ENCODE measurements at regions not wholly inside any gene's neighbourhood (a gene's known extent, or its start where the extent isn't known, plus 50 kb on each side); places are given as distances from the start of the nearest gene placed in this dataset.
A peak's percentile ranks its signal among the peaks of the same experiment; 100 is the strongest.

DNA sequence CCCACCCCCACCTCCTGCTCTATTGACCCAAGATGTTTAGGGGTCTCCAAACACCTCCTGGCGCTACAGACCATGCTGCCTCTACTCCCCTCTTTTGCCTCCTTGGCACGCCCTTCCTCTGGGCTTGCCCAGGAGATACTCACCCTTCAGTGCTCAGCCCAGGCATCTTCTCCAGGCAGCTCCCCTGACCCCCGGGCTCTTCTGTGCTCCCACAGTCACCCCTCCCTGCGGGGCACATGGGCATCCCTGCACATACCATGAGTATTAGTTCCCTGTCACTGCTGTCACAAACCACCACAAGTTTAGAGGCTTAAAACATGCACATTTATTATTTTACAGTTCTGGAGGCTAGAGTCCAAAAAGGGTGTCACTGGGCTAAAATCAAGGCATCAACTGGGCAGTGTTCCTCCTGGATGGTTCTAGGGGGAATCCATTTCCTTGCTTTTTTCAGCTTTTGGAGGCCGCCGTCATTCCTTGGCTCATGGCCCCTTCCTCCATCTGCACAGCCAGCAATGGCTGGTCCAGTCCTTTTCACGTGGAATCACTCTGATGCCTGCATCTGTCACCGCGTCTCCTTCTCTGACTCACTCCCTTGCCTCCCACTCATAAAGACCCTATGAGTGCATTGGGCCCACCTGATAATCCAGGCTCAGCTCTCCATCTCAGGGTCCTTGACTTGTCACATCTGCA, 230.4 kb upstream of the COPS8 start:
- Histone ChIP-seq H2AK5ac (ENCODE audit: low read length) (peak overlapping the region; percentile 86), H3K4ac (ENCODE audit: low read depth, low read length) (peak overlapping the region; percentile 6), H3K9me3 (ENCODE audit: insufficient read depth, low read depth, low read length) (peaks cover 2% of the 10 kb centered on the region), H4K12ac (ENCODE audit: low read depth, low read length) (no peak overlapping the region), H4K8ac (ENCODE audit: low read depth, low read length) (peak overlapping the region; percentile 27), H3K79me2 (ENCODE audit: control insufficient read depth, insufficient read depth, low read length, poor library complexity) (peaks cover 3% of the 10 kb centered on the region), H3K4me3 (ENCODE audit: low read depth, low read length) (peak overlapping the region; percentile 39), H3K18ac (ENCODE audit: low read length) (peak overlapping the region; percentile 79), H3K79me1 (ENCODE audit: low read length) (peaks cover 46% of the 10 kb centered on the region), H2AFZ (ENCODE audit: insufficient read depth, low read length, poor library complexity) (no peak overlapping the region), H3K27ac (ENCODE audit: low read depth, low read length) (peak overlapping the region; percentile 48), H4K91ac (ENCODE audit: low read depth, low read length) (peak overlapping the region; percentile 15), H3K36me3 (ENCODE audit: control insufficient read depth in 1 of 2, insufficient read depth in 2 of 2, low read length in 2 of 2) (no peaks in the 10 kb centered on the region), H3K9ac (ENCODE audit: low read length) (no peak overlapping the region), H3K4me2 (ENCODE audit: low read length) (no peak overlapping the region), H2BK12ac (ENCODE audit: low read length) (peak overlapping the region; percentile 92), H3K23ac (ENCODE audit: low read length) (no peak overlapping the region), H2BK5ac (ENCODE audit: low read depth, low read length, poor library complexity) (peak overlapping the region; percentile 11), H3K4me1 (ENCODE audit: control insufficient read depth in 1 of 2, insufficient read depth in 2 of 2, low read length in 2 of 2) (peaks cover 34 to 50% of the 10 kb centered on the region in 2 experiments), H3K27me3 (ENCODE audit: insufficient read depth, low read length) (no peaks in the 10 kb centered on the region), H3K14ac (ENCODE audit: low read length) (peak overlapping the region; percentile 47), H2BK120ac (ENCODE audit: insufficient read depth, low read length, poor library complexity) (peak overlapping the region; percentile 70)
- no CpG with 5 or more reads among the region's 9 CpGs for WGBS (ENCODE audit: extremely low coverage, insufficient coverage, insufficient read length)
- DNase-seq = no peak

DNA sequence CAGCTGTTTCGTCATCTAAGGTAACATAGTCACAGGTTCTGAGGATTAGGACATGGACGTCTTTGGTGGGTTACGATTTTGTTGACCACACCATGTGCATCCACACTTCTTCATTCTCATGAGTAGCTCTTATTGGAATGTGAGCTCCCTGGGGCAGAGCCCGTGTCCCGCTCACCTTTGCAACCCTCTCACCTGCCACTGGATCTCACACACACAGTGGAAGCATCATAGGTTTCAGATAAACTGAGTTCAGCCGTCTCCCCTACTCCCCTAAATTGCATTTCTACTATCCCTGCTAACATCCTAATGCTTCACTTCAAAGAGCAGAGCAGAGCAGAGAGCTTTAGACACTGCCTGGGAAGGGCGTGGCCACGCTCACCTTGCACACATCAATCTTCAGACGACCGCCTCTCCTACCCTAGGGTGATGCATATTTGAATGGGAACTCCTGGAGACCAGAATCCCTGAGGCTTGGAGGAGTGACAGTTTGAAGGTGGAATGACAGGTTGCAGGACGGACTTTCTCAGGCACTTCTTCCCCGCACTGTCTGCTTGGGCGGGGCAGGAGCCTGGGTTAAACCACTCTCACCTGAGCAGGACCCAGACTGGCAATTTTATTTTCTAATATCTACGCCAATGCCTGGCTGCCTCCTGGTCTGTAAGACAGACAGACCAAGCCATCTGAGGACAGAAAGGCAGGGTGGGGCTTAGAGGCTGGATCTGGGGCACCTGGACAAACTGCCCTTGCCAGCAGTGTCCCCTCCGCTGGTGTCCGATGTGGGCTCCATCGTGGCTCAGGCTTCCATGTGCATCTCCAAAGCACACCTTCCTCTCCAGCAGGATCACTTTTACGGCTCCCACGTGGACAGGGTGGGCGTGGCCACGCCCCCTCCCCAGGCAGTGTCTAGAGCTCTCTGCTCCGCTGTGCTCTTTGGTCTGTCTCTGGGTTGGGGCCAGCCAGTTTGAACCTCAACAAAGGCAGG, 229.5 kb upstream of the COPS8 start:
- H3K23ac ChIP-seq (ENCODE audit: low read length) = no peak overlapping the region
- H3K4me2 ChIP-seq (ENCODE audit: low read length) = peak overlapping the region; percentile 42
- peak; percentile 67 to 86 for DNase-seq
- peak overlapping the region; percentile 80 for H4K8ac ChIP-seq (ENCODE audit: low read depth, low read length)
- no peak overlapping the region for H3K9ac ChIP-seq (ENCODE audit: low read length)
- H3K18ac ChIP-seq (ENCODE audit: low read length) = peak overlapping the region; percentile 82
- H2BK5ac ChIP-seq (ENCODE audit: low read depth, low read length, poor library complexity) = peak overlapping the region; percentile 94
- H4K91ac ChIP-seq (ENCODE audit: low read depth, low read length) = peak overlapping the region; percentile 96
- no peak overlapping the region for H3K4me3 ChIP-seq (ENCODE audit: low read depth, low read length)
- H2AK5ac ChIP-seq (ENCODE audit: low read length) = peak overlapping the region; percentile 49
- H3K27ac ChIP-seq (ENCODE audit: low read depth, low read length) = peak overlapping the region; percentile 93
- peak overlapping the region; percentile 66 for H3K4ac ChIP-seq (ENCODE audit: low read depth, low read length)
- no peaks in the 10 kb centered on the region for H3K27me3 ChIP-seq (ENCODE audit: insufficient read depth, low read length)
- H3K4me1 ChIP-seq (ENCODE audit: control insufficient read depth in 1 of 2, insufficient read depth in 2 of 2, low read length in 2 of 2) = peaks cover 36 to 50% of the 10 kb centered on the region in 2 experiments
- H2BK120ac ChIP-seq (ENCODE audit: insufficient read depth, low read length, poor library complexity) = peak overlapping the region; percentile 89
- peaks cover 49% of the 10 kb centered on the region for H3K79me1 ChIP-seq (ENCODE audit: low read length)
- H3K79me2 ChIP-seq (ENCODE audit: control insufficient read depth, insufficient read depth, low read length, poor library complexity) = peaks cover 3% of the 10 kb centered on the region
- H4K12ac ChIP-seq (ENCODE audit: low read depth, low read length) = peak overlapping the region; percentile 5
- no peaks in the 10 kb centered on the region for H3K36me3 ChIP-seq (ENCODE audit: control insufficient read depth in 1 of 2, insufficient read depth in 2 of 2, low read length in 2 of 2)
- peak overlapping the region; percentile 61 for H2BK12ac ChIP-seq (ENCODE audit: low read length)
- peak overlapping the region; percentile 56 for H2AFZ ChIP-seq (ENCODE audit: insufficient read depth, low read length, poor library complexity)
- no CpG with 5 or more reads among the region's 22 CpGs for whole genome bisulfite sequencing (ENCODE audit: extremely low coverage, insufficient coverage, insufficient read length)
- peaks cover 2% of the 10 kb centered on the region for H3K9me3 ChIP-seq (ENCODE audit: insufficient read depth, low read depth, low read length)
- peak overlapping the region; percentile 66 for H3K14ac ChIP-seq (ENCODE audit: low read length)

DNA sequence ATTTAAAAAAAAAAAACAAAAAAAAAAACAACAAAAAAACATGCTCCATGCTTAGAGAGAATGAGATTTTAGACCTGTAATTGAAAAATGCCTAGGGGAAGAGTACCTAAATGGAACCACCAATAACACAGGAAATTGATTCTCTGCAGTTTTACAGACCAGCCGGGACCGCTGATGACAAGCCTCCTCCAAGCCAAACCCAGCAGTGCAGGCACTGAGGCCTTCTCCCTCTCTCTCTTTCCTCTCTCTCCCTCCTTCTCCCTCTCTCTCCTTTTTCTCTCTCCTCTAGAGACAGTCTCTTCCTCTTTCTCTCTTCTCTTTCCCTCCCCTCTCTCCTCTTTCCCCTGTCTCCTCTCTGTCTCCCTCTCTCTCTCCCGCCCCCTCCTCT, 228.8 kb upstream of the COPS8 start:
- peak overlapping the region; percentile 47 for H2BK120ac ChIP-seq (ENCODE audit: insufficient read depth, low read length, poor library complexity)
- H3K23ac ChIP-seq (ENCODE audit: low read length) = no peak overlapping the region
- no CpG with 5 or more reads among the region's 3 CpGs for WGBS (ENCODE audit: extremely low coverage, insufficient coverage, insufficient read length)
- peak overlapping the region; percentile 25 for H3K4me2 ChIP-seq (ENCODE audit: low read length)
- H4K12ac ChIP-seq (ENCODE audit: low read depth, low read length) = no peak overlapping the region
- no peak overlapping the region for H2AFZ ChIP-seq (ENCODE audit: insufficient read depth, low read length, poor library complexity)
- H3K18ac ChIP-seq (ENCODE audit: low read length) = no peak overlapping the region
- H3K4me3 ChIP-seq (ENCODE audit: low read depth, low read length) = no peak overlapping the region
- H2AK5ac ChIP-seq (ENCODE audit: low read length) = no peak overlapping the region
- H2BK12ac ChIP-seq (ENCODE audit: low read length) = no peak overlapping the region
- H3K9ac ChIP-seq (ENCODE audit: low read length) = no peak overlapping the region
- H3K27ac ChIP-seq (ENCODE audit: low read depth, low read length) = peak overlapping the region; percentile 93
- no peak for DNase-seq
- no peaks in the 10 kb centered on the region for H3K27me3 ChIP-seq (ENCODE audit: insufficient read depth, low read length)
- H4K91ac ChIP-seq (ENCODE audit: low read depth, low read length) = peak overlapping the region; percentile 96
- H2BK5ac ChIP-seq (ENCODE audit: low read depth, low read length, poor library complexity) = peak overlapping the region; percentile 94
- H3K79me2 ChIP-seq (ENCODE audit: control insufficient read depth, insufficient read depth, low read length, poor library complexity) = peaks cover 3% of the 10 kb centered on the region
- peaks cover 2% of the 10 kb centered on the region for H3K9me3 ChIP-seq (ENCODE audit: insufficient read depth, low read depth, low read length)
- H4K8ac ChIP-seq (ENCODE audit: low read depth, low read length) = no peak overlapping the region
- H3K14ac ChIP-seq (ENCODE audit: low read length) = peak overlapping the region; percentile 51
- H3K79me1 ChIP-seq (ENCODE audit: low read length) = peaks cover 52% of the 10 kb centered on the region
- no peaks in the 10 kb centered on the region for H3K36me3 ChIP-seq (ENCODE audit: control insufficient read depth in 1 of 2, insufficient read depth in 2 of 2, low read length in 2 of 2)
- H3K4ac ChIP-seq (ENCODE audit: low read depth, low read length) = no peak overlapping the region
- peaks cover 37 to 54% of the 10 kb centered on the region in 2 experiments for H3K4me1 ChIP-seq (ENCODE audit: control insufficient read depth in 1 of 2, insufficient read depth in 2 of 2, low read length in 2 of 2)

GRCh38 chr2:236857246-236857645, 228.4 kb upstream of the COPS8 start:
- Histone ChIP-seq H3K79me2 (ENCODE audit: control insufficient read depth, insufficient read depth, low read length, poor library complexity) (peaks cover 3% of the 10 kb centered on the region), H3K4me2 (ENCODE audit: low read length) (peak overlapping the region; percentile 17), H3K23ac (ENCODE audit: low read length) (no peak overlapping the region), H3K79me1 (ENCODE audit: low read length) (peaks cover 53% of the 10 kb centered on the region), H2BK12ac (ENCODE audit: low read length) (peak overlapping the region; percentile 47), H3K9ac (ENCODE audit: low read length) (no peak overlapping the region), H3K27me3 (ENCODE audit: insufficient read depth, low read length) (no peaks in the 10 kb centered on the region), H4K12ac (ENCODE audit: low read depth, low read length) (no peak overlapping the region), H2BK5ac (ENCODE audit: low read depth, low read length, poor library complexity) (peak overlapping the region; percentile 89), H2BK120ac (ENCODE audit: insufficient read depth, low read length, poor library complexity) (peak overlapping the region; percentile 71), H3K9me3 (ENCODE audit: insufficient read depth, low read depth, low read length) (peaks cover 2% of the 10 kb centered on the region), H3K36me3 (ENCODE audit: control insufficient read depth in 1 of 2, insufficient read depth in 2 of 2, low read length in 2 of 2) (peaks cover 0 to under 1% of the 10 kb centered on the region in 2 experiments), H4K8ac (ENCODE audit: low read depth, low read length) (peak overlapping the region; percentile 40), H3K18ac (ENCODE audit: low read length) (peak overlapping the region; percentile 42), H2AK5ac (ENCODE audit: low read length) (no peak overlapping the region), H3K4me1 (ENCODE audit: control insufficient read depth in 1 of 2, insufficient read depth in 2 of 2, low read length in 2 of 2) (peaks cover 37 to 54% of the 10 kb centered on the region in 2 experiments), H3K4me3 (ENCODE audit: low read depth, low read length) (no peak overlapping the region), H3K4ac (ENCODE audit: low read depth, low read length) (peak overlapping the region; percentile 53), H3K14ac (ENCODE audit: low read length) (peak overlapping the region; percentile 57), H3K27ac (ENCODE audit: low read depth, low read length) (peak overlapping the region; percentile 93), H2AFZ (ENCODE audit: insufficient read depth, low read length, poor library complexity) (no peak overlapping the region), H4K91ac (ENCODE audit: low read depth, low read length) (peak overlapping the region; percentile 92)
- DNase-seq = no peak
- WGBS (ENCODE audit: extremely low coverage, insufficient coverage, insufficient read length) = no CpG with 5 or more reads among the region's 10 CpGs
